HepG2 (cell line): ENCODE measurements at regions not wholly inside any gene's neighbourhood (a gene's known extent, or its start where the extent isn't known, plus 50 kb on each side); places are given as distances from the start of the nearest gene placed in this dataset.

Source experiments
- BCL6 ChIP-seq: IDR thresholded peaks from 2 replicates; pipeline ENCODE4 v1.6.1; 2016; ENCODE audit warnings: missing genetic modification reagents, missing compliant biosample characterization
- CSRNP2 ChIP-seq: sonication (generic); formaldehyde crosslinking; conservative IDR thresholded peaks from 2 replicates; pipeline ENCODE4 v1.8.0; 2022; ENCODE audit warnings: low read depth, missing genetic modification reagents
- FOXK1 ChIP-seq: sonication (generic); formaldehyde crosslinking; IDR thresholded peaks from 2 replicates; pipeline ENCODE4 v1.4.0; 2020; ENCODE audit warnings: low read depth, missing genetic modification reagents, borderline replicate concordance
- HMG20A ChIP-seq: IDR thresholded peaks from 2 replicates; pipeline ENCODE4 v1.6.1; 2016; ENCODE audit warnings: borderline replicate concordance
- HOMEZ ChIP-seq: IDR thresholded peaks from 2 replicates; pipeline ENCODE4 v1.6.1; 2016; ENCODE audit warnings: low read depth
- KMT2A ChIP-seq: sonication (generic); formaldehyde crosslinking; IDR thresholded peaks from 2 replicates; pipeline ENCODE4 v1.4.0; 2020; ENCODE audit warnings: missing genetic modification reagents
- MXD1 ChIP-seq: sonication (generic); formaldehyde crosslinking; IDR thresholded peaks from 2 replicates; pipeline ENCODE4 v1.4.0; 2020; ENCODE audit warnings: mild to moderate bottlenecking, missing genetic modification reagents
- PLRG1 ChIP-seq: fragments of 450-650 bp; conservative IDR thresholded peaks from 2 replicates; pipeline ENCODE4 v1.6.1; 2016
- SIX4 ChIP-seq: sonication (generic); formaldehyde crosslinking; IDR thresholded peaks from 2 replicates; pipeline ENCODE4 v1.4.0; 2020; ENCODE audit warnings: missing genetic modification reagents
- SOX6 ChIP-seq, 2 experiments: fragments of 450-650 bp in 1 of 2; sonication (generic) in 1 of 2; formaldehyde crosslinking in 1 of 2; IDR thresholded peaks; 2 replicates each; pipeline versions ENCODE4 v1.4.0 to v1.6.1; 2017 to 2020; ENCODE audit warnings: antibody characterized with exemption in 1 of 2, mild to moderate bottlenecking in 1 of 2, missing genetic modification reagents in 1 of 2
- SP5 ChIP-seq: IDR thresholded peaks from 2 replicates; pipeline ENCODE4 v1.6.1; 2016; ENCODE audit warnings: low read depth, borderline replicate concordance
- SSRP1 ChIP-seq: IDR thresholded peaks from 2 replicates; pipeline ENCODE4 v1.6.1; 2016; ENCODE audit warnings: control low read depth
- TCF7 ChIP-seq: sonication (generic); IDR thresholded peaks from 2 replicates; pipeline ENCODE4 v1.6.1; 2016; ENCODE audit warnings: antibody characterized with exemption, low read depth
- ZFP36L1 ChIP-seq: sonication (generic); formaldehyde crosslinking; IDR thresholded peaks from 2 replicates; pipeline ENCODE4 v1.8.0; 2022; ENCODE audit warnings: mild to moderate bottlenecking, missing genetic modification reagents, moderate library complexity
- ZNF10 ChIP-seq: sonication (generic); formaldehyde crosslinking; IDR thresholded peaks from 2 replicates; pipeline ENCODE4 v1.4.0; 2020; ENCODE audit warnings: mild to moderate bottlenecking, low read depth, missing genetic modification reagents, borderline replicate concordance
- ZNF383 ChIP-seq: sonication (generic); formaldehyde crosslinking; IDR thresholded peaks from 2 replicates; pipeline ENCODE4 v1.4.0; 2020; ENCODE audit warnings: missing genetic modification reagents, mild to moderate bottlenecking, borderline replicate concordance
- ZNF549 ChIP-seq: sonication (generic); formaldehyde crosslinking; IDR thresholded peaks from 2 replicates; pipeline ENCODE4 v1.5.0; 2020; ENCODE audit warnings: missing genetic modification reagents
- ZNF749 ChIP-seq: sonication (generic); formaldehyde crosslinking; IDR thresholded peaks from 2 replicates; pipeline ENCODE4 v1.8.0; 2022; ENCODE audit warnings: mild to moderate bottlenecking, missing genetic modification reagents, moderate library complexity, borderline replicate concordance
- ZNF790 ChIP-seq: sonication (generic); formaldehyde crosslinking; IDR thresholded peaks from 2 replicates; pipeline ENCODE4 v1.8.0; 2022; ENCODE audit warnings: missing genetic modification reagents, mild to moderate bottlenecking, borderline replicate concordance
- ZNF850 ChIP-seq: sonication (generic); formaldehyde crosslinking; conservative IDR thresholded peaks from 2 replicates; pipeline ENCODE4 v1.9.0; 2021; ENCODE audit warnings: mild to moderate bottlenecking, missing genetic modification reagents
- ZSCAN29 ChIP-seq: sonication (generic); formaldehyde crosslinking; conservative IDR thresholded peaks from 2 replicates; pipeline ENCODE4 v1.4.0; 2020; ENCODE audit warnings: mild to moderate bottlenecking, missing genetic modification reagents
- TF ChIP-seq, protein P1 (sequence below): sonication (generic); formaldehyde crosslinking; IDR thresholded peaks from 2 replicates; pipeline ENCODE4 v1.4.0; 2020; ENCODE audit warnings: missing genetic modification reagents, borderline replicate concordance
- TF ChIP-seq, protein P2 (sequence below): IDR thresholded peaks from 2 replicates; pipeline ENCODE4 v1.4.0; 2020; ENCODE audit warnings: mild to moderate bottlenecking, missing genetic modification reagents

- TF ChIP-seq SOX6 (IDR thresholded peaks at IDR 0.05) (no peak), SOX6 (CRISPR knock-in tag; IDR thresholded peaks at IDR 0.05) (peak; percentile 51), ZNF749 (CRISPR knock-in tag) (no peak), KMT2A (no peak), ZNF850 (CRISPR knock-in tag) (no peak), ZNF383 (no peak), PLRG1 (no peak), ZSCAN29 (CRISPR knock-in tag) (no peak), ZNF790 (CRISPR knock-in tag) (no peak), ZNF10 (CRISPR knock-in tag) (no peak), BCL6 (CRISPR knock-in tag) (peak; percentile 65), TCF7 (peak; percentile 63; the same call in 1 of the 2 replicates), HOMEZ (CRISPR knock-in tag) (peak; percentile 68; the same call in 1 of the 2 replicates), MXD1 (CRISPR knock-in tag) (no peak), HMG20A (CRISPR knock-in tag) (peak; percentile 30; the same call in 1 of the 2 replicates), SSRP1 (CRISPR knock-in tag) (no peak), ZFP36L1 (CRISPR knock-in tag) (no peak), CSRNP2 (no peak), SP5 (CRISPR knock-in tag) (no peak), SIX4 (CRISPR knock-in tag) (peak; percentile 91), ZNF549 (no peak), FOXK1 (CRISPR knock-in tag) (0 out of 2 replicates have a peak, but pooled peaks have one; percentile 12)
- TF ChIP-seq, protein P1, sequence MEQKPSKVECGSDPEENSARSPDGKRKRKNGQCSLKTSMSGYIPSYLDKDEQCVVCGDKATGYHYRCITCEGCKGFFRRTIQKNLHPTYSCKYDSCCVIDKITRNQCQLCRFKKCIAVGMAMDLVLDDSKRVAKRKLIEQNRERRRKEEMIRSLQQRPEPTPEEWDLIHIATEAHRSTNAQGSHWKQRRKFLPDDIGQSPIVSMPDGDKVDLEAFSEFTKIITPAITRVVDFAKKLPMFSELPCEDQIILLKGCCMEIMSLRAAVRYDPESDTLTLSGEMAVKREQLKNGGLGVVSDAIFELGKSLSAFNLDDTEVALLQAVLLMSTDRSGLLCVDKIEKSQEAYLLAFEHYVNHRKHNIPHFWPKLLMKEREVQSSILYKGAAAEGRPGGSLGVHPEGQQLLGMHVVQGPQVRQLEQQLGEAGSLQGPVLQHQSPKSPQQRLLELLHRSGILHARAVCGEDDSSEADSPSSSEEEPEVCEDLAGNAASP (CRISPR knock-in tag), result peak; percentile 54; the same call in 1 of the 2 replicates
- TF ChIP-seq, protein P2, sequence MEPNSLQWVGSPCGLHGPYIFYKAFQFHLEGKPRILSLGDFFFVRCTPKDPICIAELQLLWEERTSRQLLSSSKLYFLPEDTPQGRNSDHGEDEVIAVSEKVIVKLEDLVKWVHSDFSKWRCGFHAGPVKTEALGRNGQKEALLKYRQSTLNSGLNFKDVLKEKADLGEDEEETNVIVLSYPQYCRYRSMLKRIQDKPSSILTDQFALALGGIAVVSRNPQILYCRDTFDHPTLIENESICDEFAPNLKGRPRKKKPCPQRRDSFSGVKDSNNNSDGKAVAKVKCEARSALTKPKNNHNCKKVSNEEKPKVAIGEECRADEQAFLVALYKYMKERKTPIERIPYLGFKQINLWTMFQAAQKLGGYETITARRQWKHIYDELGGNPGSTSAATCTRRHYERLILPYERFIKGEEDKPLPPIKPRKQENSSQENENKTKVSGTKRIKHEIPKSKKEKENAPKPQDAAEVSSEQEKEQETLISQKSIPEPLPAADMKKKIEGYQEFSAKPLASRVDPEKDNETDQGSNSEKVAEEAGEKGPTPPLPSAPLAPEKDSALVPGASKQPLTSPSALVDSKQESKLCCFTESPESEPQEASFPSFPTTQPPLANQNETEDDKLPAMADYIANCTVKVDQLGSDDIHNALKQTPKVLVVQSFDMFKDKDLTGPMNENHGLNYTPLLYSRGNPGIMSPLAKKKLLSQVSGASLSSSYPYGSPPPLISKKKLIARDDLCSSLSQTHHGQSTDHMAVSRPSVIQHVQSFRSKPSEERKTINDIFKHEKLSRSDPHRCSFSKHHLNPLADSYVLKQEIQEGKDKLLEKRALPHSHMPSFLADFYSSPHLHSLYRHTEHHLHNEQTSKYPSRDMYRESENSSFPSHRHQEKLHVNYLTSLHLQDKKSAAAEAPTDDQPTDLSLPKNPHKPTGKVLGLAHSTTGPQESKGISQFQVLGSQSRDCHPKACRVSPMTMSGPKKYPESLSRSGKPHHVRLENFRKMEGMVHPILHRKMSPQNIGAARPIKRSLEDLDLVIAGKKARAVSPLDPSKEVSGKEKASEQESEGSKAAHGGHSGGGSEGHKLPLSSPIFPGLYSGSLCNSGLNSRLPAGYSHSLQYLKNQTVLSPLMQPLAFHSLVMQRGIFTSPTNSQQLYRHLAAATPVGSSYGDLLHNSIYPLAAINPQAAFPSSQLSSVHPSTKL, result peak; percentile 78
Measured at GRCh38 chr12:31835276-31835882, 106.6 kb upstream of the AMN1 start (continued).
